SK-N-SH treated with all-trans-retinoic acid at 6 μM for 48 hours (cell line): ENCODE measurements at regions not wholly inside any gene's neighbourhood (a gene's known extent, or its start where the extent isn't known, plus 50 kb on each side); places are given as distances from the start of the nearest gene placed in this dataset.

ENCODE experiments used
- ATAC-seq: fragments of 200-7000 bp; cut with Tn5 transposase; 3 replicates; pipeline ENCODE4 v1.9.1; 2020; ENCODE audit warnings: mild to moderate bottlenecking, moderate library complexity
- ARNTL ChIP-seq: fragments of 450-650 bp; formaldehyde crosslinking; IDR thresholded peaks from 2 replicates; pipeline ENCODE4 v1.5.0; 2020; ENCODE audit warnings: low read depth, mild to moderate bottlenecking, moderate library complexity, borderline replicate concordance
- BACH2 ChIP-seq: fragments of 250-450 bp; sonication (Bioruptor Pico); IDR thresholded peaks from 2 replicates; pipeline ENCODE4 v1.9.0; 2021; ENCODE audit warnings: mild to moderate bottlenecking, borderline replicate concordance
- CSDC2 ChIP-seq: fragments of 250-450 bp; sonication (Bioruptor Pico); IDR thresholded peaks from 2 replicates; pipeline ENCODE4 v1.5.0; 2020; ENCODE audit warnings: mild to moderate bottlenecking, moderate library complexity
- CSRNP3 ChIP-seq: fragments of 250-450 bp; sonication (Bioruptor Pico); IDR thresholded peaks from 2 replicates; pipeline ENCODE4 v1.5.1; 2021; ENCODE audit warnings: mild to moderate bottlenecking, moderate library complexity
- ESRRG ChIP-seq: fragments of 250-450 bp; sonication (Bioruptor Pico); IDR thresholded peaks from 2 replicates; pipeline ENCODE4 v1.6.1; 2021; ENCODE audit warnings: mild to moderate bottlenecking
- ISL1 ChIP-seq: fragments of 250-450 bp; sonication (Bioruptor Pico); IDR thresholded peaks from 2 replicates; pipeline ENCODE4 v2.1.2; 2022; ENCODE audit warnings: mild to moderate bottlenecking, moderate library complexity
- OSR1 ChIP-seq: fragments of 250-450 bp; sonication (Bioruptor Pico); IDR thresholded peaks from 2 replicates; pipeline ENCODE4 v1.8.0; 2022; ENCODE audit warnings: moderate library complexity, mild to moderate bottlenecking, inconsistent platforms
- POU6F1 ChIP-seq: fragments of 250-450 bp; sonication (Bioruptor Pico); IDR thresholded peaks from 2 replicates; pipeline ENCODE4 v1.8.0; 2021; ENCODE audit warnings: low read depth, mild to moderate bottlenecking, moderate library complexity, borderline replicate concordance
- PPARA ChIP-seq: fragments of 250-450 bp; sonication (Bioruptor Pico); IDR thresholded peaks from 2 replicates; pipeline ENCODE4 v1.5.0; 2020; ENCODE audit warnings: mild to moderate bottlenecking, borderline replicate concordance
- RARB ChIP-seq: fragments of 250-450 bp; sonication (Bioruptor Pico); IDR thresholded peaks from 2 replicates; pipeline ENCODE4 v1.8.0; 2021; ENCODE audit warnings: mild to moderate bottlenecking, moderate library complexity
- SNAI2 ChIP-seq: fragments of 250-450 bp; sonication (Bioruptor Pico); IDR thresholded peaks from 2 replicates; pipeline ENCODE4 v1.5.0; 2020; ENCODE audit warnings: mild to moderate bottlenecking, moderate library complexity
- TCF4 ChIP-seq: fragments of 250-450 bp; sonication (Bioruptor Pico); IDR thresholded peaks from 2 replicates; pipeline ENCODE4 v1.8.0; 2021; ENCODE audit warnings: mild to moderate bottlenecking, moderate library complexity, borderline replicate concordance
- TOX ChIP-seq: fragments of 250-450 bp; sonication (Bioruptor Pico); IDR thresholded peaks from 2 replicates; pipeline ENCODE4 v1.8.0; 2021; ENCODE audit warnings: mild to moderate bottlenecking, moderate library complexity, borderline replicate concordance
- ZC3H10 ChIP-seq: fragments of 250-450 bp; sonication (Bioruptor Pico); IDR thresholded peaks from 2 replicates; pipeline ENCODE4 v1.5.1; 2021; ENCODE audit warnings: mild to moderate bottlenecking, moderate library complexity
- ZFP3 ChIP-seq: fragments of 250-450 bp; sonication (Bioruptor Pico); IDR thresholded peaks from 2 replicates; pipeline ENCODE4 v1.5.0; 2020; ENCODE audit warnings: mild to moderate bottlenecking, moderate library complexity
- ZFP30 ChIP-seq: fragments of 450-650 bp; formaldehyde crosslinking; IDR thresholded peaks from 2 replicates; pipeline ENCODE4 v1.5.0; 2022; ENCODE audit warnings: mild to moderate bottlenecking, moderate library complexity
- ZNF565 ChIP-seq: fragments of 450-650 bp; formaldehyde crosslinking; conservative IDR thresholded peaks from 2 replicates; pipeline ENCODE4 v1.5.0; 2020; ENCODE audit warnings: low read depth, mild to moderate bottlenecking, moderate library complexity
- ZNF70 ChIP-seq: fragments of 450-650 bp; formaldehyde crosslinking; IDR thresholded peaks from 2 replicates; pipeline ENCODE4 v1.5.0; 2020; ENCODE audit warnings: mild to moderate bottlenecking, moderate library complexity
- ZNF8 ChIP-seq: fragments of 450-650 bp; formaldehyde crosslinking; IDR thresholded peaks from 2 replicates; pipeline ENCODE4 v1.5.0; 2020; ENCODE audit warnings: mild to moderate bottlenecking, moderate library complexity
- TF ChIP-seq, protein P1 (sequence below): fragments of 250-450 bp; sonication (Bioruptor Pico); IDR thresholded peaks from 2 replicates; pipeline ENCODE4 v1.8.0; 2020; ENCODE audit warnings: mild to moderate bottlenecking, moderate library complexity, borderline replicate concordance
- TF ChIP-seq, protein P2 (sequence below): fragments of 250-450 bp; sonication (Bioruptor Pico); IDR thresholded peaks from 2 replicates; pipeline ENCODE4 v1.5.1; 2020; ENCODE audit warnings: low read depth, mild to moderate bottlenecking, moderate library complexity
- TF ChIP-seq, protein P3 (sequence below): fragments of 250-450 bp; sonication (Bioruptor Pico); IDR thresholded peaks from 2 replicates; pipeline ENCODE4 v1.5.0; 2020; ENCODE audit warnings: mild to moderate bottlenecking, moderate library complexity

DNA sequence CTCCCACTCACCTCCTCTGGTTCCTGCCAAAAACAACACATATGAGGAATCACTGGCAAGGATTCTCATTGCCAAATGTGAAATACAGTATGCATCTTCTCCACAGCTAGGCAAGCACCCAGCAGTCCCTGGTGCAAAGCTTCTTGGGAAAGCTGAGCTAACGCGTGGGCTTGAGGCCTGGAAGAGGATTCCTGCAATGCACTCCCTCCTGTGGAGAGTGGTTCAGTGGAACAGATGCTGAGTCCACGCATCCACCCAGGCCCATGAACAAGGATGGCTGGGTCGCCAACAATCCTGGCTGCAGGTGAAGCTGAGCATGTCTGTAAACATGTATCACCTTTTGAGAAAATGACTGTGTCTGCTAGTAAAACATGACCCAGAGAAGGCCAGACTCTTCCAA lies 113.2 kb upstream of the CHST15 start (continued):
- TF ChIP-seq, protein P1, sequence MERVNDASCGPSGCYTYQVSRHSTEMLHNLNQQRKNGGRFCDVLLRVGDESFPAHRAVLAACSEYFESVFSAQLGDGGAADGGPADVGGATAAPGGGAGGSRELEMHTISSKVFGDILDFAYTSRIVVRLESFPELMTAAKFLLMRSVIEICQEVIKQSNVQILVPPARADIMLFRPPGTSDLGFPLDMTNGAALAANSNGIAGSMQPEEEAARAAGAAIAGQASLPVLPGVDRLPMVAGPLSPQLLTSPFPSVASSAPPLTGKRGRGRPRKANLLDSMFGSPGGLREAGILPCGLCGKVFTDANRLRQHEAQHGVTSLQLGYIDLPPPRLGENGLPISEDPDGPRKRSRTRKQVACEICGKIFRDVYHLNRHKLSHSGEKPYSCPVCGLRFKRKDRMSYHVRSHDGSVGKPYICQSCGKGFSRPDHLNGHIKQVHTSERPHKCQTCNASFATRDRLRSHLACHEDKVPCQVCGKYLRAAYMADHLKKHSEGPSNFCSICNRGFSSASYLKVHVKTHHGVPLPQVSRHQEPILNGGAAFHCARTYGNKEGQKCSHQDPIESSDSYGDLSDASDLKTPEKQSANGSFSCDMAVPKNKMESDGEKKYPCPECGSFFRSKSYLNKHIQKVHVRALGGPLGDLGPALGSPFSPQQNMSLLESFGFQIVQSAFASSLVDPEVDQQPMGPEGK (CRISPR knock-in tag) = no peak
- TF ChIP-seq CSRNP3 (CRISPR knock-in tag) (no peak), ZC3H10 (CRISPR knock-in tag) (no peak), RARB (CRISPR knock-in tag) (no peak), ZFP3 (CRISPR knock-in tag) (no peak), ZNF8 (no peak), ISL1 (CRISPR knock-in tag) (no peak), BACH2 (CRISPR knock-in tag) (no peak), OSR1 (CRISPR knock-in tag) (no peak), ZNF70 (no peak)

DNA sequence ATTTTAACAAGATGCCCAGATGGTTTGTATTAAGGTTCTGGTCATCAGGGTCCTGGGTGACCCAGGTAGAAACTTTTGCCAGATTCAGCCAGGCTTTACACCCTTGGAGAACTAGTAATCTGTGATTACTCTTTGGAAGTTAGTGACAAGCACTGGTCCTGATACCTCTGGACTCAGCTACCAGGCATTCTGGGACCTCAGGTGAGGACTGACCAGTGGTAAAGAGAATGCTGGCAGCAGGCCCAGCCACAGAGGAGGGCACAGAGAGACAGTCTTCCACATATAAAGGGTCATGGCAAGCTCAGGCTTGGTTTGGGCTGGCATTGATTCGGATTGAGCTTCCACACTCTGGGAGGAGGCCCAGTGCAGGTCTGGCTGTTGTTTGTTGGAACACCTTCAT lies 112.0 kb upstream of the CHST15 start:
- ATAC-seq = no peak
- TF ChIP-seq BACH2 (CRISPR knock-in tag) = no peak
- TF ChIP-seq ZNF8 = no peak
- TF ChIP-seq ZNF565 (CRISPR knock-in tag) = no peak
- no peak for TF ChIP-seq ZFP3 (CRISPR knock-in tag)
- TF ChIP-seq ESRRG (CRISPR knock-in tag) = no peak
- TF ChIP-seq POU6F1 (CRISPR knock-in tag) = no peak
- TF ChIP-seq, protein P2, sequence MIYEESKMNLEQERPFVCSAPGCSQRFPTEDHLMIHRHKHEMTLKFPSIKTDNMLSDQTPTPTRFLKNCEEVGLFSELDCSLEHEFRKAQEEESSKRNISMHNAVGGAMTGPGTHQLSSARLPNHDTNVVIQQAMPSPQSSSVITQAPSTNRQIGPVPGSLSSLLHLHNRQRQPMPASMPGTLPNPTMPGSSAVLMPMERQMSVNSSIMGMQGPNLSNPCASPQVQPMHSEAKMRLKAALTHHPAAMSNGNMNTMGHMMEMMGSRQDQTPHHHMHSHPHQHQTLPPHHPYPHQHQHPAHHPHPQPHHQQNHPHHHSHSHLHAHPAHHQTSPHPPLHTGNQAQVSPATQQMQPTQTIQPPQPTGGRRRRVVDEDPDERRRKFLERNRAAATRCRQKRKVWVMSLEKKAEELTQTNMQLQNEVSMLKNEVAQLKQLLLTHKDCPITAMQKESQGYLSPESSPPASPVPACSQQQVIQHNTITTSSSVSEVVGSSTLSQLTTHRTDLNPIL = no peak
- no peak for TF ChIP-seq PPARA (CRISPR knock-in tag)
- TF ChIP-seq, protein P1 (CRISPR knock-in tag) = no peak
- TF ChIP-seq ZNF70 = no peak
- TF ChIP-seq TCF4 (CRISPR knock-in tag) = no peak
- no peak for TF ChIP-seq ZFP30

GRCh38 chr10:124204726-124205125 lies 111.3 kb upstream of the CHST15 start:
- ATAC-seq = no peak
- TF ChIP-seq ZNF8 (no peak), ESRRG (CRISPR knock-in tag) (no peak), ZNF565 (CRISPR knock-in tag) (no peak), PPARA (CRISPR knock-in tag) (no peak), TCF4 (CRISPR knock-in tag) (no peak), OSR1 (CRISPR knock-in tag) (no peak), BACH2 (CRISPR knock-in tag) (no peak), TOX (CRISPR knock-in tag) (no peak), RARB (CRISPR knock-in tag) (no peak), SNAI2 (CRISPR knock-in tag) (no peak), ARNTL (no peak), ZC3H10 (CRISPR knock-in tag) (no peak), CSDC2 (CRISPR knock-in tag) (no peak), ZNF70 (no peak), ZFP30 (no peak)
- TF ChIP-seq, protein P3, sequence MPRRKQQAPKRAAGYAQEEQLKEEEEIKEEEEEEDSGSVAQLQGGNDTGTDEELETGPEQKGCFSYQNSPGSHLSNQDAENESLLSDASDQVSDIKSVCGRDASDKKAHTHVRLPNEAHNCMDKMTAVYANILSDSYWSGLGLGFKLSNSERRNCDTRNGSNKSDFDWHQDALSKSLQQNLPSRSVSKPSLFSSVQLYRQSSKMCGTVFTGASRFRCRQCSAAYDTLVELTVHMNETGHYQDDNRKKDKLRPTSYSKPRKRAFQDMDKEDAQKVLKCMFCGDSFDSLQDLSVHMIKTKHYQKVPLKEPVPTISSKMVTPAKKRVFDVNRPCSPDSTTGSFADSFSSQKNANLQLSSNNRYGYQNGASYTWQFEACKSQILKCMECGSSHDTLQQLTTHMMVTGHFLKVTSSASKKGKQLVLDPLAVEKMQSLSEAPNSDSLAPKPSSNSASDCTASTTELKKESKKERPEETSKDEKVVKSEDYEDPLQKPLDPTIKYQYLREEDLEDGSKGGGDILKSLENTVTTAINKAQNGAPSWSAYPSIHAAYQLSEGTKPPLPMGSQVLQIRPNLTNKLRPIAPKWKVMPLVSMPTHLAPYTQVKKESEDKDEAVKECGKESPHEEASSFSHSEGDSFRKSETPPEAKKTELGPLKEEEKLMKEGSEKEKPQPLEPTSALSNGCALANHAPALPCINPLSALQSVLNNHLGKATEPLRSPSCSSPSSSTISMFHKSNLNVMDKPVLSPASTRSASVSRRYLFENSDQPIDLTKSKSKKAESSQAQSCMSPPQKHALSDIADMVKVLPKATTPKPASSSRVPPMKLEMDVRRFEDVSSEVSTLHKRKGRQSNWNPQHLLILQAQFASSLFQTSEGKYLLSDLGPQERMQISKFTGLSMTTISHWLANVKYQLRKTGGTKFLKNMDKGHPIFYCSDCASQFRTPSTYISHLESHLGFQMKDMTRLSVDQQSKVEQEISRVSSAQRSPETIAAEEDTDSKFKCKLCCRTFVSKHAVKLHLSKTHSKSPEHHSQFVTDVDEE (CRISPR knock-in tag) = no peak
- TF ChIP-seq, protein P2 = no peak
- TF ChIP-seq, protein P1 (CRISPR knock-in tag) = no peak
